HG03039 (cell line): ENCODE measurements at regions not wholly inside any gene's neighbourhood (a gene's known extent, or its start where the extent isn't known, plus 50 kb on each side); places are given as distances from the start of the nearest gene placed in this dataset.

Experiments
- ATAC-seq: cut with Tn5 transposase; IDR thresholded peaks from one replicate; pipeline ENCODE4 v1.9.1; 2021; ENCODE audit warnings: mild to moderate bottlenecking, moderate library complexity; ENCODE audit not compliant: unreplicated experiment

DNA sequence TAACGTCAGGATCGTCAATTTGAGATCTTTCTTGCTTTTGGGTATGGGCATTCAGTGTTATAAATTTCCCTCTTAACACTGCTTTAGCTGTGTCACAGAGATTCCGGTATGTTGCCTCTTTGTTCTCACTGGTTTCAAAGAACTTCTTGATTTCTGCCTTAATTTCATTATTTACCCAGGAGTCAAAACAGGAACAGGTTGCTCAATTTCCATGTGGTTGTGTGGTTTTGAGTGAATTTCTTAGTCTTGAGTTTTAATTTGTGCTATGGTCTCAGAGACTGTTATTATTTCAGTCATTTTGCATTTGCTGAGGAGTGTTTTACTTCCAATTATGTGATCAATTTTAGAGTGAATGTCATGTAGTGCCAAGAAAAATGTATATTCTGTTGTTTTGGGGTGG, 153.1 kb downstream of the PCDH17 start:
- ATAC-seq = no peak

- ATAC-seq = no peak
Measured at GRCh38 chr13:57787058-57787791, 155.7 kb downstream of the PCDH17 start.

GRCh38 chr13:57799624-57800023, 168.1 kb downstream of the PCDH17 start:
- ATAC-seq = no peak

GRCh38 chr13:57813651-57814050, 182.1 kb downstream of the PCDH17 start:
- ATAC-seq = no peak

- no peak for ATAC-seq
Measured at GRCh38 chr13:57815600-57815999, 184.1 kb downstream of the PCDH17 start.

- ATAC-seq = no peak
Measured at GRCh38 chr13:57820924-57821323, 189.4 kb downstream of the PCDH17 start.

DNA sequence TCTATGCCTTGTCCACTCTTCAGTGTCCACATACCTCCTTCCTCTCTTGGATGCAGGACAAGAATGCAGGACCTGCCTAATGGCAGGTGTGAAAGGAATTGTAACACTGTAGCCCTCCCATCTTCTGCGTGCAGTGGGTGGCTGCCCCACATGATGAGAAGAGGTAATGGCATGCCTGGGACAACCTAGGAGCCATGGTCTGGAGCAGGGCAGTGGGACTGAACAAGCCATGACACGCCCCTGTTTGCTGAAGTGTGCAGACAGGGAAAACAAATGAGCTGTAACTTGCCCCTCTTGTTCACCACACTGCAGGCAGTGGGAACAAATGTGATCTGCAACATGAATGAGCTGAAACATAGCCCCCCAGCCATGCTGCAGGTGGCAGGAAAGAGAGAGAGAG, 192.2 kb downstream of the PCDH17 start:
- ATAC-seq = no peak

- no peak for ATAC-seq
Measured at GRCh38 chr13:57824121-57824520, 192.6 kb downstream of the PCDH17 start.

GRCh38 chr13:57825066-57825465, 193.5 kb downstream of the PCDH17 start:
- no peak for ATAC-seq

DNA sequence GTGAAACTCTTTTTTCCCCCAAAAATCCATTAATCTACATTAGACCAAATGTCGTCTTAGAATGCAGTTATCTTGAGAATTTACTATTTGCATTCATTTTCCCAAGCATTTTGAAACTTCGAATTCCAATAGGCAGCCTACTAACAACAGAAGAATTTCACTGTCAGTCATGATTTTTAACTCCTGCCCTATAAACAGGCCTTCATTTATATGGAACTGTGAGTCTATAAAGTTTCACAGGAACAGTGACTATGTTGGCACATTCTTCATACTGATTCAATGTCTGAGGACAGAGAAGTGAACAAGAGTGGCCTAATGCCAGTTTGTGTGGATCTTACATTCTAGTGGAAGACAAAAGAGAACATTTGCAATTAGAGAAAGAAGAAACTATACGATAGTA, 198.0 kb downstream of the PCDH17 start:
- ATAC-seq = no peak

- no peak for ATAC-seq
Measured at GRCh38 chr13:57832187-57832586, 200.6 kb downstream of the PCDH17 start.

- no peak for ATAC-seq
Measured at GRCh38 chr13:57837801-57838200, 206.3 kb downstream of the PCDH17 start.

GRCh38 chr13:57843521-57843920, 212.0 kb downstream of the PCDH17 start:
- ATAC-seq = no peak

DNA sequence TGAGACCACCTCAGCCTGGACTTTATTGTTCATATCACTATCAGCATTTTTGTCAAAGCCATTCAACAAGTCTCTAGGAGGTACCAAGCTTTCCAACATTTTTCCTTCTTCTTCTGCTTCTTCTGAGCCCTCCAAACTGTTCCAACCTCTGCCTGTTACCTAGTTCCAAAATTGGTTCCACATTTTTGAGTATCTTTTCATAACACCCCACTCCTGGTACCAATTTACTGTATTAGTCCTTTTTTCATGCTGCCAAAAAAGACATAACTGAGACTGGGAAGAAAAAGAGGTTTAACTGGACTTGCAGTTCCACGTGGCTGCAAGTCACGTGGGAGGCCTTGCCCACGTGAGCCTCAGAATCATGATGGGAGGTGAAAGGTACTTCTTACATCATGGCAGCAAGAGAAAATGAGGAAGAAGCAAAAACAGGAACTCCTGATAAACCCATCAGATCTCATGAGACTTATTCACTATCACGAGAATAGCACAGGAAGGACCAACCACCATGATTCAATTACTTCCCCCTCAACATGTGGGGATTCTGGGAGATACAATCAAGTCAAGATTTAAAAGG, 215.1 kb downstream of the PCDH17 start:
- no peak for ATAC-seq

DNA sequence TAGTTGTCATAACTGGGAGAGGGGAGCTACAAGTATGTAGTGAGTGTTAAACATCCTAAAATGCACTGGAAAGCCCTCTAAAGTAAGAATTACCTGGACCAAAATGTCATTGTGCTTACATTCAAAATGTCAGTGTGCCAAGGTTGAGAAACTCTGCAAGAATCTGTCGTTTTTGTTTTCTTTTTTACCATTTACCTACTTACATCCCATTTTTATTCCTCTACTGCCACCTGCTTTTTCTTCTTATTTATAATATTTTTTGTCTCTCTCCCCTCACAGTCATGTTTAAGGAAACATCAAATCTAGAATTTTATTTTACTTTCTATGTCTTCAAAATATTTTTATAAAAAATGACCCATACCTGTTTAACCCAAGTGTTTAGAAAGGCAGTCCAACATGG, 226.4 kb downstream of the PCDH17 start:
- ATAC-seq = no peak

DNA sequence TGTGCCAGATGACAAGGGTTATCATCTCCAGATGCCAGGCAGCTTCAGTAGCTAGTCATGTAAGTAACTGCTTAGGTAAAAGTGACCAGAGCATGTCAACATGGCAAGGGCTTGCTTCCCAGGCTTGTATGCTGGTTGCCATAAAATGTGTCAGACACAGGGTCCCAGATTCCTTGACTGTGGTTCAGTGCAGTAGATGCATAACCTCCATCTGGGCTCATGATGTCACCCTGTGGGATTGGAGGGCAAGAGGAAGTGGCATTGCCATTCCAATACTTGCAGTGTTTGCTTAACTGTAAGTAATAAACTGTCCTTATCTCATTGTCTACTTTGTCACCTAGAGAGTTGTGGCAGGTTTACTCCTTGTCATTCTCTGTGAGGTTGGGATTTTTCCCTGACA, 226.8 kb downstream of the PCDH17 start:
- no peak for ATAC-seq

- ATAC-seq = no peak
Measured at GRCh38 chr13:57862879-57863278, 231.3 kb downstream of the PCDH17 start.

GRCh38 chr13:57865600-57866294, 234.2 kb downstream of the PCDH17 start:
- no peak for ATAC-seq

DNA sequence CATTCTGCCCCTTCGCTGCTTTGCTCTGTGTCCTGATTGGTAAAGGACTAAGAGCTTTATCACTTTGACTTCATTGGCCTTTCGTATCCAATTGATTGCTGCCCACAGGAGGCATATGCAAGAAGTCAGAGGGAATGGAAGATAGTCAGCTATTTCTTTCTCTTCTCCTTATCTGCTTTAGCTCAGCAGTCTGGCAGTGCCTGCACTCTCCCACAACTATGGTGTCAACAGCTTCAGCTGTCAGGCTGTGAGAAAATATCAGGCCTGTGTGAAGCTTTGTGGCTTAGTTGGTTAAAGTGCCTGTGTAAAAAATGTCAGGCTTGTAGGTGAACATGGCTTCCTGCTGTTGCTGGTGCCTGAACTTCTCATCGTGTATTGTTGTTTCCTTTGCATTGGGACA, 243.0 kb downstream of the PCDH17 start:
- ATAC-seq = no peak

DNA sequence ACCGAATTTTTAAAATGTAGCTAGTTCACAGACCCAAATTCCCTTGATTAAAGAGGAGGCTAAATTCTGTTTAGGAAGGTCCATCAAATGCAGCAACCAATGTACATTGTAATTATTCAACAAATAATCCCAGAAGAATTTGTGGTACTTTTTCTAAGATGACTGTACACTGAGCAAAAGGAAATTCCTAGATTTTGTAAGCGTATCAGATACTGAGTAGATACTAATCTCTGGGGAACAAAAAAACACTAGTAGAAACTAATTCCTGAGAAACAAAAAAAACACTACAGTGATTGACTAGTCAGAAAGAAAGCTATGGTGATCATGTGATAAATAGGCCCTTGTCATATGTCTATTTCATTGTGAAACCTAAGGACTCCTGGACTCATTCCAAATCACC, 246.1 kb downstream of the PCDH17 start:
- ATAC-seq = no peak

DNA sequence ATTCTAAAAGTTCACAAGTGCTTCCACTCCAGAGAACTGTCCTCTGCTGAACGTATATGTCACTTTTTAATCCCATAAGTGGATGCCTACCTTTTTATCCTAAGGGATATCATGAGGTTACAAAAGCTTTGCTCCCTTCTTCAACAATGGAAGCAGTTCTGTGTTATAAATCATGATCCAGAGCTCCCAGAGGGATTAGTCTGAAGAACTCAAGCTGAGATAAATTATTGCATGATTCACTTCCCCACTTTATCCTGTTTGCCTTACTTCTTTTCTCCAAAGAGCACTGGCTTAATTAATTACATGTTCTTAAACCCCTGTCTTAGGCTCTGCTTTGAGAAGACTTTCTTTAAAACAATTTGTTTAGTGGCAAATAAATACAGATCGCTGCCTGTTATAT, 246.7 kb downstream of the PCDH17 start:
- no peak for ATAC-seq

DNA sequence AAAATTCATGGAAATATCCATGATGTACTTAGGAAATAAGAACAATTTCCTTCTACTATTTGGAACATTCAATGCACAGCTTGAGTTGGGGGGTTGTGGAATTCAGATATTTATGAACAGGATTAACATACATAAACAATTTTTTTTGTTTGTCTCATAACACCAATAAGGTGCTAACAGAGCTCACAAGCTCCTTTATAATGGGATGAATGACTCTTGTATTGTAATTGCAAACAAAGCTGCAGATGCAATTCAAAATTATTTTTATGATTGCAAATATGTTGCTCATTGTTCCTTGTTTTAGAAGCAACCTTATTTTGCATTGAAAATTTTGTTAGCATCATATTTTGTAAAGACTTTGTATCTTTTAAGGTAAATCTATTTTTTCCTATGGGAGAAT, 265.7 kb downstream of the PCDH17 start:
- ATAC-seq = no peak
